PC-3 (cell line): ENCODE measurements at regions not wholly inside any gene's neighbourhood (a gene's known extent, or its start where the extent isn't known, plus 50 kb on each side); places are given as distances from the start of the nearest gene placed in this dataset.

Experiments used
- ATAC-seq: fragments of 200-7000 bp; cut with Tn5 transposase; 2 replicates; pipeline ENCODE4 v1.9.1; 2020; ENCODE audit warnings: mild to moderate bottlenecking, moderate library complexity
- BruUV-seq: library from RNA; stranded (reverse); fragments of 400-500 nt; replicated peaks from 2 replicates; lab custom pipeline; 2021; lab: Mats Ljungman, UMichigan
- CTCF ChIA-PET: fragments of 300-600 bp; sonication (Branson Sonifier 250); formaldehyde crosslinking; loops from one replicate; lab custom pipeline; 2022; ENCODE audit warnings: antibody characterized with exemption; lab: Charles Lee
- POLR2A ChIA-PET: fragments of 300-600 bp; sonication (Branson Sonifier 250); formaldehyde crosslinking; loops from one replicate; lab custom pipeline; 2022; ENCODE audit warnings: antibody characterized with exemption; ENCODE audit not compliant: unreplicated experiment; lab: Charles Lee
- DNase-seq: peaks from one replicate; pipeline ENCODE4 v3.0.0-alpha.2; 2015
- H2AFZ ChIP-seq: fragments of 300-600 bp; sonication (generic); 2 replicates; pipeline ENCODE4 v1.6.0; 2016; ENCODE audit warnings: antibody characterized with exemption, low read length
- H3F3A ChIP-seq: fragments of 300-600 bp; sonication (generic); one replicate; pipeline ENCODE4 v1.6.0; 2017; ENCODE audit warnings: antibody characterized with exemption, low read length, control low read depth, mild to moderate bottlenecking; ENCODE audit not compliant: unreplicated experiment
- H3K27ac ChIP-seq: fragments of 300-600 bp; sonication (generic); 2 replicates; pipeline ENCODE4 v1.5.1; 2016; ENCODE audit warnings: mild to moderate bottlenecking, low read length
- H3K27me3 ChIP-seq: fragments of 300-600 bp; sonication (generic); 2 replicates; pipeline ENCODE4 v1.6.1; 2016; ENCODE audit warnings: low read length, mixed read lengths
- H3K36me3 ChIP-seq: fragments of 300-600 bp; sonication (generic); 2 replicates; pipeline ENCODE4 v1.6.1; 2016; ENCODE audit warnings: low read depth, mixed run types, low read length, mixed read lengths
- H3K4me1 ChIP-seq: fragments of 300-600 bp; sonication (generic); 2 replicates; pipeline ENCODE4 v1.5.1; 2016; ENCODE audit warnings: low read length; ENCODE audit not compliant: insufficient read depth
- H3K4me2 ChIP-seq: fragments of 300-600 bp; sonication (generic); 2 replicates; pipeline ENCODE4 v1.6.0; 2016; ENCODE audit warnings: low read length
- H3K4me3 ChIP-seq: fragments of 300-600 bp; sonication (generic); 2 replicates; pipeline ENCODE4 v1.5.1; 2016; ENCODE audit warnings: mild to moderate bottlenecking, low read length, mixed read lengths
- H3K79me2 ChIP-seq: fragments of 300-600 bp; sonication (generic); 2 replicates; pipeline ENCODE4 v1.6.1; 2017; ENCODE audit warnings: low read length, mixed read lengths
- H3K9ac ChIP-seq: fragments of 300-600 bp; sonication (generic); 2 replicates; pipeline ENCODE4 v1.6.0; 2016; ENCODE audit warnings: mild to moderate bottlenecking, low read length
- H3K9me2 ChIP-seq: fragments of 300-600 bp; sonication (generic); replicated peaks from 2 replicates; pipeline ENCODE4 v1.6.1; 2016; ENCODE audit warnings: mixed run types, low read length, mixed read lengths
- H3K9me3 ChIP-seq: fragments of 300-600 bp; sonication (generic); 2 replicates; pipeline ENCODE4 v1.6.1; 2016; ENCODE audit warnings: low read length, mixed read lengths
- H4K20me1 ChIP-seq: fragments of 300-600 bp; sonication (generic); 2 replicates; pipeline ENCODE4 v1.6.1; 2016; ENCODE audit warnings: low read length, mixed read lengths
- CTCF ChIP-seq: fragments of 300-600 bp; sonication (generic); conservative IDR thresholded peaks from 2 replicates; pipeline ENCODE4 v1.5.1; 2017; ENCODE audit warnings: antibody characterized with exemption, low read depth, mild to moderate bottlenecking, low read length
- EZH2 ChIP-seq: fragments of 300-600 bp; sonication (generic); IDR thresholded peaks from one replicate; pipeline ENCODE4 v1.6.1; 2017; ENCODE audit warnings: antibody characterized with exemption, mild to moderate bottlenecking, low read length; ENCODE audit not compliant: unreplicated experiment
- EZH2phosphoT487 ChIP-seq: fragments of 300-600 bp; sonication (generic); IDR thresholded peaks from 2 replicates; pipeline ENCODE4 v1.6.1; 2018; ENCODE audit warnings: mild to moderate bottlenecking, antibody characterized with exemption, low read length, borderline replicate concordance
- intact Hi-C: fragments of 100-400 bp; cut with micrococcal nuclease; formaldehyde crosslinking; loops from 2 replicates; pipeline ENCODE4 v1.9.0; 2023

GRCh38 chr19:31559494-31559893 lies 210.3 kb upstream of the TSHZ3 start:
- no peak overlapping the region for H3K9ac ChIP-seq
- H2AFZ ChIP-seq: no peak overlapping the region
- intact Hi-C loops: no loop called here
- no peaks in the 10 kb centered on the region for H3K9me3 ChIP-seq
- no peaks in the 10 kb centered on the region for H3K27me3 ChIP-seq
- DNase-seq (no peak), ATAC-seq (no peak)
- H3K4me2 ChIP-seq: no peak overlapping the region
- H3K36me3 ChIP-seq: no peaks in the 10 kb centered on the region
- no peak overlapping the region for H3K27ac ChIP-seq
- no peaks in the 10 kb centered on the region for H3K79me2 ChIP-seq
- no TSS peak for BruUV-seq
- H3K9me2 ChIP-seq: no peaks in the 10 kb centered on the region
- TF ChIP-seq EZH2: no peak
- H4K20me1 ChIP-seq: no peaks in the 10 kb centered on the region
- no peaks in the 10 kb centered on the region for H3F3A ChIP-seq
- H3K4me3 ChIP-seq: no peak overlapping the region
- no peaks in the 10 kb centered on the region for H3K4me1 ChIP-seq
- ChIA-PET CTCF (no interaction called here), POLR2A (no interaction called here)

GRCh38 chr19:31560086-31561060 lies 211.1 kb upstream of the TSHZ3 start:
- Histone ChIP-seq H3K4me3 (no peak overlapping the region), H3K27ac (no peak overlapping the region), H3K4me2 (no peak overlapping the region), H3K27me3 (no peaks in the 10 kb centered on the region), H3K4me1 (no peaks in the 10 kb centered on the region), H4K20me1 (no peaks in the 10 kb centered on the region), H3K9me2 (no peaks in the 10 kb centered on the region), H3K36me3 (no peaks in the 10 kb centered on the region), H3K9me3 (no peaks in the 10 kb centered on the region), H2AFZ (no peak overlapping the region), H3K9ac (no peak overlapping the region), H3K79me2 (no peaks in the 10 kb centered on the region), H3F3A (no peaks in the 10 kb centered on the region)
- BruUV-seq: no TSS peak
- ATAC-seq (no peak), DNase-seq (no peak)
- CTCF ChIA-PET: no interaction called here
- POLR2A ChIA-PET: no interaction called here
- TF ChIP-seq CTCF: no peak
- TF ChIP-seq EZH2: no peak
- TF ChIP-seq EZH2phosphoT487: no peak
- intact Hi-C loops: no loop called here

GRCh38 chr19:31562966-31563612 lies 213.9 kb upstream of the TSHZ3 start:
- intact Hi-C loops: no loop called here
- Histone ChIP-seq H3K27ac (no peak overlapping the region), H3K4me2 (no peak overlapping the region), H3K9ac (no peak overlapping the region), H2AFZ (no peak overlapping the region), H3K4me1 (no peaks in the 10 kb centered on the region), H3K27me3 (no peaks in the 10 kb centered on the region), H3K4me3 (no peak overlapping the region), H3K36me3 (no peaks in the 10 kb centered on the region), H3K79me2 (no peaks in the 10 kb centered on the region), H3F3A (no peaks in the 10 kb centered on the region), H3K9me2 (no peaks in the 10 kb centered on the region), H4K20me1 (no peaks in the 10 kb centered on the region), H3K9me3 (no peaks in the 10 kb centered on the region)
- ChIA-PET CTCF (no interaction called here), POLR2A (no interaction called here)
- DNase-seq (no peak), ATAC-seq (no peak)
- TF ChIP-seq EZH2phosphoT487 (no peak), EZH2 (no peak), CTCF (no peak)
- no TSS peak for BruUV-seq
